ENCODE measurements at regions not wholly inside any gene's neighbourhood (a gene's known extent, or its start where the extent isn't known, plus 50 kb on each side); places are given as distances from the start of the nearest gene placed in this dataset.
A peak's percentile ranks its signal among the peaks of the same experiment; 100 is the strongest.

DNA sequence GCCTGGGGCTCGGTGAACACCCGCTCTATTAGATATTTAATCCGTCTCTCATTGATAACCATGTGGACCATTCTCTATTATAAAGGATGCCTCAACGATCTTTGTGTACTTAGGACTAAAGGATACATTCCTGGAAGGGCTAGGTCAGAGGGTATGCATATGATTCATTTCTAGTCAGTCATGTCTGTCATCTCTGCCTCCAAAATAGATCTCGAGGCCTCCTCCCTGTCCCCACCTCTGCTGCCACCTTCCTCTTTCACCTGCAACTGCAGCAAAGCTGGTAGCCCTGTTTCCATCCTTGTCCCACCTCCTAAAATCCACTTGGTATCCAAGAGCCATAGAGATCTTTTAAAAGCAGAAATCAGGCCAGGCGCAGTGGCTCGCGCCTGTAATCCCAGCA is 121.5 kb downstream of the KATNIP start:
- ATAC-seq (no peak), DNase-seq (ENCODE audit: low spot score) (no peak)
- intact Hi-C loops (cut with DNase I): no loop called here

GRCh38 chr16:27676839-27677238 is 126.9 kb downstream of the KATNIP start:
- DNase-seq (ENCODE audit: low spot score) (no peak), ATAC-seq (no peak)
- intact Hi-C loops (cut with DNase I): no loop called here

GRCh38 chr16:27677263-27677662 is 127.3 kb downstream of the KATNIP start:
- DNase-seq (ENCODE audit: low spot score) (no peak), ATAC-seq (no peak)
- intact Hi-C loops (cut with DNase I): no loop called here

- no peak for ATAC-seq
- intact Hi-C loops (cut with DNase I): no loop called here
- no peak for DNase-seq (ENCODE audit: low spot score)
Observed at GRCh38 chr16:27678955-27679354, 129.0 kb downstream of the KATNIP start.

- DNase-seq (ENCODE audit: low spot score): no peak
- intact Hi-C loops (cut with DNase I): no loop called here
- ATAC-seq: no peak
Observed at GRCh38 chr16:27679899-27680298, 130.0 kb downstream of the KATNIP start.

- intact Hi-C loops (cut with DNase I): no loop called here
- ATAC-seq (no peak), DNase-seq (ENCODE audit: low spot score) (no peak)
Observed at GRCh38 chr16:27681681-27682080, 131.7 kb downstream of the KATNIP start.

DNA sequence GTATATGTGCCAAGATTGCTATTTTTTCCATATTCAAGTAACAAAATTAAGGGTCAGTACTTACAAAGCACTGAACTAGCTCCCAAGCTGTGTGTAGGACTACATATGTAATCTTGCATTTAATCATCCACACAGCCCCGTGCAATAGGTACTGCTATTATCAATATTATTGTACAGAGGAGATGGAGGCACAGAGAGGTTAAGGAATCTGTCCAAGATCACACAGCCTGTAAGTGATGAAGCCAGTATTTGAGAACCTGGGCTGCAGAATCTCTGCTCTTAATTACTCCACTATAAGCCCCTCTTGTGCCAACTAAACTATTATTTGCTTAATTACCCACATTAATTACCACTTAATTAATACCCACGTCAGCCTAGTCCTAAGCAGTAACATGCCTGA is 134.1 kb downstream of the KATNIP start:
- DNase-seq (ENCODE audit: low spot score) (no peak), ATAC-seq (no peak)
- intact Hi-C loops (cut with DNase I): no loop called here

- ATAC-seq: no peak
- intact Hi-C loops (cut with DNase I): no loop called here
- no peak for DNase-seq (ENCODE audit: low spot score)
Observed at GRCh38 chr16:27685807-27686206, 135.9 kb downstream of the KATNIP start.

DNA sequence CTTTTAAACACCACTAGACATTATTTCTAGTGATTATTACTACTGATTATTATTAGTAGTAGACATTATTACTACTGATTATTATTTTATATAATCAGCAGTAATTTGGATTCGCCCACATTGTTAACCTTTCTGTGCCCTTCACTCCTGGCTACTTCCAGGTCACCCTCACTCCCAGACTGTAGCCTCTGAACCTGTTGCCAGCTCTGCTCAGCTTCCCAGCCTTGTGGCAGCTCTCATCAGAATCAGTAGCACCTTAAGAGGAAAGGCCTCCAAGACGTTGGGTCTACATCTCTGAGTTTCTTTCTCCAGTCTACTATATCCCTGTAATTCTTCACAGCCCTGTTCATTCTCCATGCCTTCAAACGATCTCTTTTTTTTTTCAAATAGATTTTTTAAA is 137.0 kb downstream of the KATNIP start:
- intact Hi-C loops (cut with DNase I): no loop called here
- DNase-seq (ENCODE audit: low spot score): no peak
- ATAC-seq: no peak

DNA sequence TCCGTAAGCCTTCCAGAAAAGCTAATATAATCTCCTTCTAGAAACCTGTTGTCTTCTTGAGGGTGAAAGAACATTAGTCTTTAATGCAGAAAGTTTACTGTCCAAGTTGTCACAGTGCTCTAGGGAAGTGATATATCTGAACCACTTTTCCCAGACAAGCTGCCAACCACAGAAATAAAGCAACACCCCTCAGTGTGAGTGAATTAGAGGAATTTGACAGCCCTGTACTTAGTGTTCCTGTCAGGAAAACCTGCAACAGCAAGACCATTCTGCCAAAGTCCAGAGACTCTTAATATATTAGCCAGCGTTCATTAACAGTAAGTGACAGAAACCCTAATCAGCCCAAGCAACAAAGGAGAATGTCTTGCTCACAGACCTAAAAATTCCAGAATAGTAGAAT is 137.7 kb downstream of the KATNIP start:
- ATAC-seq: no peak
- intact Hi-C loops (cut with DNase I): no loop called here
- no peak for DNase-seq (ENCODE audit: low spot score)

- DNase-seq (ENCODE audit: low spot score): no peak
- no peak for ATAC-seq
- intact Hi-C loops (cut with DNase I): loop anchor here (5.0 kb wide), 1 partner anchor 378 kb away; no protein-coding TSS in a partner anchor
Observed at GRCh38 chr16:27689711-27690110, 139.8 kb downstream of the KATNIP start.

DNA sequence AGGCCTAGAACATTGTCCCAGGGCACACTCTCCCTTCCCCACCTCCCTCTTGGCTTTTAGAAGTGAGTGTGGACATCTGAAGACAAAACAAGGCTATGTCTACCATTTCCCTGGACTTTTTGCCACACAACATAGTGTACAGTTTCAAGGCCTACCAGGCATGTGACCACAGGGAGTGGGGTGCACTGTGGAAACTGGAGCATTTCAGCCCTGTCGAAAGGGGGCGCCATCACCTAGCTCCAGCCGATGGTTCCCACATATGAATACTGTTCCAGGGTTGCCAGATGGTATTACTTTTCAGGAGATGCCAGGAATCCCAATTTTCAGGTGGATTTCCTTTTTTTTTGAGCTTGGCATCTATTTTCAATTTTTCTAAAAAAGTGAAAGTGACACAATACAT is 140.7 kb downstream of the KATNIP start:
- peak; percentile 88 for ATAC-seq
- no peak for DNase-seq (ENCODE audit: low spot score)
- intact Hi-C loops (cut with DNase I): loop anchor here (5.0 kb wide), 1 partner anchor 377 kb away; no protein-coding TSS in a partner anchor

- intact Hi-C loops (cut with DNase I): loop anchor here (5.0 kb wide), 1 partner anchor 376 kb away; no protein-coding TSS in a partner anchor
- no peak for DNase-seq (ENCODE audit: low spot score)
- no peak for ATAC-seq
Observed at GRCh38 chr16:27691721-27692120, 141.8 kb downstream of the KATNIP start.

- intact Hi-C loops (cut with DNase I): loop anchor here (5.0 kb wide), 1 partner anchor 375 kb away; no protein-coding TSS in a partner anchor
- ATAC-seq (no peak), DNase-seq (ENCODE audit: low spot score) (no peak)
Observed at GRCh38 chr16:27692576-27692975, 142.6 kb downstream of the KATNIP start.

GRCh38 chr16:27695161-27695560 is 145.2 kb downstream of the KATNIP start:
- DNase-seq (ENCODE audit: low spot score) (no peak), ATAC-seq (no peak)
- intact Hi-C loops (cut with DNase I): no loop called here

- DNase-seq (ENCODE audit: low spot score): no peak
- peak; percentile 31 for ATAC-seq
- intact Hi-C loops (cut with DNase I): no loop called here
Observed at GRCh38 chr16:27698266-27698665, 148.3 kb downstream of the KATNIP start.

DNA sequence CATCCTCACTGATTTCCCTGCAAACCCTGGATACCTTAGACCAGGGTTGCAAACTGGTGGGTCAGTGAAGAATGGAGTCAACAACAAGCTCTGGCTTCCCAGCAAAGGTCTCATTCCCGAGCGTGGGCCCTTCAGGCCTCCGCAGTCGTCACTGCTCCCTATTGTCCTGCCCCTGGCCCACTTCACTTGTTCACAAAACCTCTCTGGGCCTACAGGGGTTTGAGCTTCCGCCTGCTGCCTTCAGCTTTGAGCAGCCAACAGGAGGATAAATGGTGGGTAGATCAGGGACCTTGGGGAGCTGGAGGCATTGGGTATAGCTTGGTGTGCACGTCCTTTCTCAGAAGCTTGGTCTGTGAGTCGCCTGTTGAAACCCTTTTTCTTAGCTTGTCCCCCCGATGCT is 148.8 kb downstream of the KATNIP start:
- no peak for ATAC-seq
- no peak for DNase-seq (ENCODE audit: low spot score)
- intact Hi-C loops (cut with DNase I): no loop called here

DNA sequence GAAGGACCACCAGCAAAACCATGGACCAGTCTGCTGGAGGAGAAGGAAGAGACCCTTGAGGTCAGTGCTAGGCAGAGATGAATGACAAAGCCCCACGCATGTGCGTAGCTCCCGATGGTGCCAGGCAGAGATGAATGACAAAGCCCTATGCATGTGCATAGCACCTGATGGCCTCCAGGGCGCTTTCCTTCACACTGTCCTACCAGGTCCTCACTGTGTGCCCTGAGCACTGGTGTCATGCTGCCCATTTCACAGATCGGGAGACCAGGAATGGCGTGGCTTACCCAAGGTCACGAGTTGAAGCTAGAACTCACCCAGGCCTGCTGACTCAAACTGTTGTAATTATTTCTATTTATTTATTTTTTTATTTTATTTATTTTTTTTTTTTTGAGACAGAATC is 149.6 kb downstream of the KATNIP start:
- ATAC-seq: no peak
- intact Hi-C loops (cut with DNase I): no loop called here
- DNase-seq (ENCODE audit: low spot score): no peak

GRCh38 chr16:27700304-27700995 is 150.5 kb downstream of the KATNIP start:
- intact Hi-C loops (cut with DNase I): no loop called here
- no peak for ATAC-seq
- DNase-seq (ENCODE audit: low spot score): no peak

DNA sequence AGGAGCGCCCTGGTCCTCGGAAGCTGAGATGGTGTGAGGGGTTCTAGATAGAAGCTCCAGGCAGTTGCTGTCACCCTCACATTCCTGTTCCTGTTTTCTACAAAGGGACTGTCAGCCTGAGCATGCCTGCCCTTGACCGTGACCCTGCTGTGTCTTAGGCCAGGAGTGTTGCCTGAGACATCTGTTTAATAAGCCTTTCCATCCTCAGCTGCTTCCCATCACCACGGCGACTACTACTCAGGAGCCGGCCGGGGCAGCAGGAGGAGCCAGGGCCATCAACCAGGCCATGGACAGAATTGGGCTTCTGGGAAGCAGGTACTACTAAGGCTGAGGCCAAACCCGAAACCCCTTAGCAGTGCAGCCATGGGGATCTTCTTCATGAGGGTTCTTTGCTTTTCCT is 151.4 kb downstream of the KATNIP start:
- ATAC-seq (no peak), DNase-seq (ENCODE audit: low spot score) (peak; percentile 39)
- intact Hi-C loops (cut with DNase I): no loop called here

DNA sequence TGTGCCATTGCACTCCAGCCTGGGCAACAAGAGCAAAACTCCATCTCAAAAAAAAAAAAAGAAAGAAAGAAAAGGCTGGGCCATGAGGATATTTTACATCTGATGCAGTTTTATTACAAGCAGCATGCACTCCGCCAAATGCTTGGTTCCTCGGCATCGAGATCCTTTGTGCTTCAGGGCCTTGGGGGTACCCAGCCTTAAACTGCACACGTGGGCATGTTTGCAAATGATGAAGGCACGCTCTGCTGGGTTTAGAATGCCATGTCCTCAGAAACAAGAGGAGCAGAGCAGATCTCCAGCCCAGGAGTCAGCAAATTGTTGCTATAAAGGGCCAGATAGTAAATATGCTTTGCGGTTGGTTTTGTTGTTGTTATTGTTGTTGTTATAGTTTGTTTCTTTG is 153.2 kb downstream of the KATNIP start:
- peak; percentile 40 for DNase-seq (ENCODE audit: low spot score)
- intact Hi-C loops (cut with DNase I): no loop called here
- peak; percentile 27 for ATAC-seq
